H1 (cell line): ENCODE measurements at regions not wholly inside any gene's neighbourhood (a gene's known extent, or its start where the extent isn't known, plus 50 kb on each side); places are given as distances from the start of the nearest gene placed in this dataset.

Experiments
- CTCF ChIA-PET: fragments of 300-600 bp; sonication (Branson Sonifier 250); formaldehyde crosslinking; loops from one replicate; lab custom pipeline; 2021; ENCODE audit not compliant: partially characterized antibody; lab: Charles Lee
- POLR2A ChIA-PET: fragments of 300-600 bp; sonication (Branson Sonifier 250); formaldehyde crosslinking; loops from one replicate; lab custom pipeline; 2021; ENCODE audit warnings: inconsistent platforms; ENCODE audit not compliant: partially characterized antibody; lab: Charles Lee
- DNase-seq, 2 experiments: peaks; one replicate each; pipeline versions ENCODE4 v3.0.0 to v3.0.0-alpha.2; 2010 to 2022; ENCODE audit warnings: low spot score in 2 of 2, low read depth in 1 of 2, mixed read lengths in 1 of 2
- FAIRE-seq: peaks from 2 replicates; lab custom pipeline; 2011; peaks lifted over from hg19 to GRCh38; lab: Jason Lieb, UNC
- H2AFZ ChIP-seq: 2 replicates; pipeline ENCODE4 v1.8.1; 2012; ENCODE audit warnings: low read length, inconsistent platforms
- H2AK5ac ChIP-seq: 2 replicates; pipeline ENCODE4 v1.6.1; 2013; ENCODE audit warnings: low read depth, low read length
- H2BK120ac ChIP-seq: replicated peaks from 2 replicates; pipeline ENCODE3; 2013; ENCODE audit warnings: low read depth, low read length, inconsistent platforms
- H2BK12ac ChIP-seq: 2 replicates; pipeline ENCODE4 v1.6.1; 2013; ENCODE audit warnings: low read depth, low read length
- H2BK15ac ChIP-seq: 2 replicates; pipeline ENCODE4 v1.6.1; 2013; ENCODE audit warnings: low read length
- H2BK20ac ChIP-seq: 2 replicates; pipeline ENCODE4 v1.6.1; 2013; ENCODE audit warnings: low read length
- H2BK5ac ChIP-seq: 2 replicates; pipeline ENCODE4 v1.6.1; 2013; ENCODE audit warnings: low read depth, low read length
- H3K14ac ChIP-seq: 2 replicates; pipeline ENCODE4 v1.6.1; 2013; ENCODE audit warnings: inconsistent platforms; ENCODE audit not compliant: insufficient read length
- H3K18ac ChIP-seq: 2 replicates; pipeline ENCODE4 v1.6.1; 2013; ENCODE audit warnings: low read length; ENCODE audit errors: extremely low read depth
- H3K23ac ChIP-seq: 2 replicates; pipeline ENCODE4 v1.6.1; 2013; ENCODE audit warnings: inconsistent platforms; ENCODE audit not compliant: insufficient read length
- H3K23me2 ChIP-seq: 2 replicates; pipeline ENCODE4 v1.6.1; 2013; ENCODE audit warnings: low read depth, low read length
- H3K27ac ChIP-seq: 2 replicates; pipeline ENCODE4 v1.6.1; 2011; ENCODE audit warnings: low read depth, low read length, inconsistent platforms
- H3K27me3 ChIP-seq, 4 experiments: replicated peaks in 1 of 4; 1 replicate in 1 of 4; 2 replicates in 3 of 4; pipeline versions ENCODE4 v1.6.1 to v1.8.1; 2011 to 2013; ENCODE audit warnings: low read length in 3 of 4, mild to moderate bottlenecking in 3 of 4, inconsistent platforms in 2 of 4, mixed read lengths in 2 of 4, moderate library complexity in 1 of 4; ENCODE audit not compliant: control insufficient read depth in 3 of 4, insufficient read depth in 3 of 4; ENCODE audit errors: extremely low read depth in 1 of 4
- H3K36me3 ChIP-seq, 4 experiments: 2 replicates each; pipeline versions ENCODE4 v1.6.1 to v1.8.1; 2011 to 2013; ENCODE audit warnings: mild to moderate bottlenecking in 4 of 4, low read length in 3 of 4, moderate library complexity in 2 of 4, control low read depth in 1 of 4, inconsistent platforms in 1 of 4; ENCODE audit not compliant: insufficient read depth in 4 of 4, control insufficient read depth in 2 of 4
- H3K4ac ChIP-seq: replicated peaks from 2 replicates; pipeline ENCODE3; 2013; ENCODE audit warnings: low read length, low read depth, mixed read lengths, inconsistent platforms; ENCODE audit not compliant: insufficient read length
- H3K4me1 ChIP-seq, 4 experiments: replicated peaks in 1 of 4; 1 replicate in 1 of 4; 2 replicates in 3 of 4; pipeline versions ENCODE4 v1.6.1 to v1.8.1; 2011 to 2013; ENCODE audit warnings: low read length in 3 of 4, inconsistent platforms in 2 of 4, mixed read lengths in 1 of 4; ENCODE audit not compliant: insufficient read depth in 4 of 4, control insufficient read depth in 3 of 4
- H3K4me2 ChIP-seq, 2 experiments: 2 replicates each; pipeline versions ENCODE4 v1.6.1 to v1.8.1; 2011 to 2013; ENCODE audit warnings: low read depth in 2 of 2, low read length in 2 of 2, control low read depth in 1 of 2, inconsistent platforms in 1 of 2, mild to moderate bottlenecking in 1 of 2; ENCODE audit not compliant: insufficient read depth in 1 of 2
- H3K4me3 ChIP-seq, 4 experiments: fragments of 200-600, 300-600 bp in 1 of 4; sonication (generic), shearing (Covaris generic), sonication (Bioruptor Twin) in 1 of 4; 2 replicates each; pipeline versions ENCODE4 v1.5.1 to v1.8.1; 2011 to 2016; ENCODE audit warnings: low read length in 4 of 4, low read depth in 3 of 4, control low read depth in 2 of 4, inconsistent platforms in 2 of 4, mild to moderate bottlenecking in 2 of 4, mixed read lengths in 1 of 4, moderate library complexity in 1 of 4; ENCODE audit not compliant: insufficient read depth in 2 of 4; ENCODE audit errors: extremely low read depth in 1 of 4
- H3K56ac ChIP-seq: replicated peaks from 2 replicates; pipeline ENCODE3; 2013; ENCODE audit warnings: low read depth, mild to moderate bottlenecking, mixed read lengths, low read length, inconsistent platforms; ENCODE audit not compliant: insufficient read length
- H3K79me1 ChIP-seq: 2 replicates; pipeline ENCODE4 v1.6.1; 2013; ENCODE audit warnings: low read depth, low read length, control low read depth
- H3K79me2 ChIP-seq, 2 experiments: 2 replicates each; pipeline versions ENCODE4 v1.6.1 to v1.8.1; 2012 to 2013; ENCODE audit warnings: low read length in 2 of 2, mild to moderate bottlenecking in 2 of 2, inconsistent platforms in 1 of 2; ENCODE audit not compliant: insufficient read depth in 2 of 2, control insufficient read depth in 1 of 2
- H3K9ac ChIP-seq, 4 experiments: replicated peaks in 1 of 4; 1 replicate in 1 of 4; 2 replicates in 3 of 4; pipeline versions ENCODE4 v1.6.1 to v1.8.1; 2011 to 2013; ENCODE audit warnings: low read depth in 3 of 4, low read length in 3 of 4, control low read depth in 2 of 4, mild to moderate bottlenecking in 2 of 4, moderate library complexity in 2 of 4, inconsistent platforms in 1 of 4; ENCODE audit errors: extremely low read depth in 1 of 4
- H3K9me3 ChIP-seq, 2 experiments: 2 replicates each; pipeline versions ENCODE4 v1.6.1 to v1.8.1; 2012 to 2013; ENCODE audit warnings: mild to moderate bottlenecking in 2 of 2, moderate library complexity in 2 of 2, control low read depth in 1 of 2, inconsistent platforms in 1 of 2, low read depth in 1 of 2, low read length in 1 of 2, mixed read lengths in 1 of 2; ENCODE audit not compliant: insufficient read depth in 2 of 2
- H4K20me1 ChIP-seq, 2 experiments: replicated peaks in 1 of 2; 2 replicates each; pipeline versions ENCODE3 to v1.8.1; 2011 to 2013; ENCODE audit warnings: inconsistent platforms in 2 of 2, low read length in 2 of 2, mild to moderate bottlenecking in 1 of 2; ENCODE audit not compliant: insufficient read depth in 2 of 2, control insufficient read depth in 1 of 2
- H4K5ac ChIP-seq: 2 replicates; pipeline ENCODE4 v1.6.1; 2013; ENCODE audit warnings: low read length, low read depth, mixed read lengths, inconsistent platforms; ENCODE audit not compliant: insufficient read length
- H4K8ac ChIP-seq: 2 replicates; pipeline ENCODE4 v1.8.0; 2013; ENCODE audit warnings: mild to moderate bottlenecking, moderate library complexity, low read length, inconsistent platforms; ENCODE audit not compliant: insufficient read depth; ENCODE audit errors: extremely low read depth
- H4K91ac ChIP-seq: replicated peaks from 2 replicates; pipeline ENCODE3; 2013; ENCODE audit warnings: low read length, mixed read lengths, inconsistent platforms; ENCODE audit not compliant: insufficient read length
- CBX8 ChIP-seq: fragments of 300-800, 300-1000 bp; sonication (generic); IDR thresholded peaks from 2 replicates; pipeline ENCODE4 v1.7.1; 2016; ENCODE audit warnings: low read depth, low read length, borderline replicate concordance
- CEBPB ChIP-seq: IDR thresholded peaks from 2 replicates; pipeline ENCODE4 v1.6.1; 2012; ENCODE audit warnings: low read depth, low read length
- FOSL1 ChIP-seq: IDR thresholded peaks from 2 replicates; pipeline ENCODE4 v1.6.1; 2011; ENCODE audit warnings: mild to moderate bottlenecking, low read depth, low read length, moderate library complexity; ENCODE audit not compliant: insufficient read depth
- GABPA ChIP-seq: IDR thresholded peaks from 2 replicates; pipeline ENCODE4 v1.6.1; 2011; ENCODE audit warnings: mild to moderate bottlenecking, low read length, moderate library complexity, borderline replicate concordance; ENCODE audit not compliant: insufficient read depth
- GTF2F1 ChIP-seq: IDR thresholded peaks from 2 replicates; pipeline ENCODE4 v1.6.1; 2012; ENCODE audit warnings: low read depth, low read length, improper control_type of control experiment, borderline replicate concordance
- HDAC6 ChIP-seq: IDR thresholded peaks from one replicate; pipeline ENCODE4 v1.7.1; 2012; ENCODE audit warnings: low read depth, mild to moderate bottlenecking, inconsistent platforms, low read length, moderate library complexity
- JUND ChIP-seq: IDR thresholded peaks from 2 replicates; pipeline ENCODE4 v1.6.1; 2011; ENCODE audit warnings: mild to moderate bottlenecking, improper control_type of control experiment, low read length
- POLR2AphosphoS5 ChIP-seq: IDR thresholded peaks from 2 replicates; pipeline ENCODE4 v1.6.1; 2011; ENCODE audit warnings: low read depth, low read length
- RBBP5 ChIP-seq: IDR thresholded peaks from 2 replicates; pipeline ENCODE4 v1.7.1; 2012; ENCODE audit warnings: low read depth, mild to moderate bottlenecking, inconsistent platforms, low read length, moderate library complexity, borderline replicate concordance
- RNF2 ChIP-seq: fragments of 200-900, 300-1000 bp; sonication (generic); IDR thresholded peaks from 2 replicates; pipeline ENCODE4 v1.7.1; 2016; ENCODE audit warnings: borderline replicate concordance, low read depth, mild to moderate bottlenecking, antibody characterized with exemption, low read length; ENCODE audit not compliant: poor library complexity, severe bottlenecking; ENCODE audit errors: missing control alignments
- RXRA ChIP-seq: IDR thresholded peaks from 2 replicates; pipeline ENCODE4 v1.6.1; 2011; ENCODE audit warnings: low read depth, mild to moderate bottlenecking, low read length, moderate library complexity; ENCODE audit not compliant: insufficient read depth
- SAP30 ChIP-seq: fragments of 300-600 bp; sonication (generic); IDR thresholded peaks from 2 replicates; pipeline ENCODE4 v1.7.1; 2012; ENCODE audit warnings: low read length, moderate library complexity, mild to moderate bottlenecking, inconsistent platforms; ENCODE audit not compliant: insufficient read depth, insufficient replicate concordance
- SP1 ChIP-seq: IDR thresholded peaks from 2 replicates; pipeline ENCODE4 v1.6.1; 2011; ENCODE audit warnings: low read depth, low read length
- TAF1 ChIP-seq: IDR thresholded peaks from 2 replicates; pipeline ENCODE4 v1.6.1; 2011; ENCODE audit warnings: mild to moderate bottlenecking, low read depth, low read length
- TBP ChIP-seq: IDR thresholded peaks from 2 replicates; pipeline ENCODE4 v1.6.1; 2011; ENCODE audit warnings: low read depth, low read length, improper control_type of control experiment
- TCF12 ChIP-seq: IDR thresholded peaks from 2 replicates; pipeline ENCODE4 v1.6.1; 2011; ENCODE audit warnings: low read depth, mild to moderate bottlenecking, low read length
- WGBS, 2 experiments: shearing (Covaris generic) in 1 of 2; methylation state at CpG; one replicate each; pipeline versions ENCODE4 v1.1.6 to v1.1.7; 2013 to 2015; ENCODE audit warnings: low lambda C conversion rate in 2 of 2, mixed read lengths in 2 of 2, inconsistent platforms in 1 of 2, low coverage in 1 of 2, missing lambda C conversion rate in 1 of 2; ENCODE audit not compliant: insufficient replicate concordance in 2 of 2, insufficient coverage in 1 of 2, insufficient read length in 1 of 2; ENCODE audit errors: extremely low coverage in 1 of 2, missing lambda C conversion rate in 1 of 2; 5-methylcytosine and 5-hydroxymethylcytosine counted together

- Histone ChIP-seq H3K9ac (no peak overlapping the region), H2BK15ac (no peak overlapping the region), H3K56ac (no peak overlapping the region), H2BK5ac (no peak overlapping the region), H2BK20ac (no peak overlapping the region), H4K20me1 (no peaks in the 10 kb centered on the region), H4K8ac (no peak overlapping the region), H2AFZ (no peak overlapping the region), H4K5ac (no peak overlapping the region), H4K91ac (no peak overlapping the region)
- no peak for TF ChIP-seq HDAC6
- no peak for TF ChIP-seq TBP
- TF ChIP-seq RNF2 = no peak
- TF ChIP-seq CEBPB = no peak
- no peak for TF ChIP-seq CBX8
- TF ChIP-seq SP1 = no peak
- no peak for TF ChIP-seq TCF12
- no peak for TF ChIP-seq RXRA
- TF ChIP-seq TAF1 = no peak
- no peak for TF ChIP-seq JUND
- no peak for TF ChIP-seq GABPA
- no peak for TF ChIP-seq RBBP5
- TF ChIP-seq FOSL1 = no peak
- no peak for TF ChIP-seq SAP30
- no peak for TF ChIP-seq POLR2AphosphoS5
- TF ChIP-seq GTF2F1 = no peak
- TF ChIP-seq, all 59 proteins: peak for 0
- Histone ChIP-seq H2BK120ac (no peak overlapping the region), H3K79me2 (no peaks in the 10 kb centered on the region), H3K27ac (no peak overlapping the region), H3K4me2 (no peak overlapping the region), H3K14ac (no peak overlapping the region), H3K23ac (no peak overlapping the region), H3K9me3 (no peaks in the 10 kb centered on the region), H3K18ac (no peak overlapping the region), H3K36me3 (no peaks in the 10 kb centered on the region), H3K23me2 (no peaks in the 10 kb centered on the region), H3K79me1 (no peaks in the 10 kb centered on the region), H2AK5ac (no peak overlapping the region), H3K27me3 (no peaks in the 10 kb centered on the region), H3K4ac (no peak overlapping the region), H2BK12ac (no peak overlapping the region), H3K4me3 (no peak overlapping the region), H3K4me1 (no peaks in the 10 kb centered on the region; a peak in 1 of 7 replicates)
- POLR2A ChIA-PET = no interaction called here
- no peak for DNase-seq
- CTCF ChIA-PET = interaction anchor here (1.0 kb wide), 1 partner anchor 51 kb away, joined by 3 read pairs; no protein-coding TSS in a partner anchor
- 82% methylated on average over 1 of the region's 1 CpG; no CpG with 5 or more reads in 1 of the 2 experiments for WGBS, 2 experiments
- FAIRE-seq = no peak
These were observed 1100.2 kb upstream of the INTU start for GRCh38 chr4:126532527-126532926.
